Neuronal stem cell (in vitro differentiated cells): ENCODE measurements at regions not wholly inside any gene's neighbourhood (a gene's known extent, or its start where the extent isn't known, plus 50 kb on each side); places are given as distances from the start of the nearest gene placed in this dataset.

Experiments used
- DNase-seq: peaks from one replicate; pipeline ENCODE4 v3.0.0-alpha.2; 2013; ENCODE audit warnings: low spot score
- H2AFZ ChIP-seq: one replicate; pipeline ENCODE4 v1.6.1; 2013; ENCODE audit warnings: mild to moderate bottlenecking, low read length, inconsistent platforms
- H2AK5ac ChIP-seq: 2 replicates; pipeline ENCODE4 v1.6.1; 2013; ENCODE audit warnings: low read depth, mild to moderate bottlenecking, inconsistent platforms, low read length, moderate library complexity, mixed read lengths
- H2BK120ac ChIP-seq: 2 replicates; pipeline ENCODE4 v1.6.1; 2013; ENCODE audit warnings: low read depth, mild to moderate bottlenecking, inconsistent platforms, low read length, moderate library complexity, mixed read lengths
- H2BK12ac ChIP-seq: one replicate; pipeline ENCODE4 v1.6.1; 2013; ENCODE audit warnings: low read length, inconsistent platforms
- H2BK15ac ChIP-seq: 2 replicates; pipeline ENCODE4 v1.6.1; 2013; ENCODE audit warnings: mild to moderate bottlenecking, low read length, inconsistent platforms, mixed read lengths
- H2BK5ac ChIP-seq: one replicate; pipeline ENCODE4 v1.6.1; 2013; ENCODE audit warnings: inconsistent platforms, mild to moderate bottlenecking, low read length, moderate library complexity
- H3K14ac ChIP-seq: one replicate; pipeline ENCODE4 v1.6.1; 2013; ENCODE audit warnings: low read length, inconsistent platforms
- H3K18ac ChIP-seq: 2 replicates; pipeline ENCODE4 v1.6.1; 2013; ENCODE audit warnings: low read length, inconsistent platforms
- H3K23ac ChIP-seq: 2 replicates; pipeline ENCODE4 v1.6.1; 2013; ENCODE audit warnings: low read depth, mild to moderate bottlenecking, mixed read lengths, low read length, inconsistent platforms; ENCODE audit not compliant: poor library complexity
- H3K27ac ChIP-seq: replicated peaks from 3 replicates; pipeline ENCODE4 v1.5.1; 2013; ENCODE audit warnings: low read length, inconsistent platforms
- H3K27me3 ChIP-seq, 3 experiments: 2 replicates each; pipeline ENCODE4 v1.6.1; 2013; ENCODE audit warnings: low read length in 3 of 3, mild to moderate bottlenecking in 2 of 3, inconsistent platforms in 1 of 3, low read depth in 1 of 3, mixed read lengths in 1 of 3, moderate library complexity in 1 of 3; ENCODE audit not compliant: control insufficient read depth in 3 of 3, insufficient read depth in 3 of 3
- H3K36me3 ChIP-seq, 2 donors: replicated peaks in 1 of 2; 2 replicates each; pipeline ENCODE4 v1.6.1; 2013; ENCODE audit warnings: low read length in 2 of 2; ENCODE audit not compliant: control insufficient read depth in 2 of 2, insufficient read depth in 2 of 2
- H3K4ac ChIP-seq: 2 replicates; pipeline ENCODE4 v1.6.1; 2013; ENCODE audit warnings: inconsistent platforms, mild to moderate bottlenecking, low read length, moderate library complexity
- H3K4me1 ChIP-seq, 2 donors: 1 replicate in 1 of 2; 2 replicates in 1 of 2; pipeline ENCODE4 v1.6.1; 2013; ENCODE audit warnings: low read length in 2 of 2, low read depth in 1 of 2; ENCODE audit not compliant: control insufficient read depth in 2 of 2, insufficient read depth in 1 of 2
- H3K4me2 ChIP-seq: one replicate; pipeline ENCODE4 v1.6.1; 2013; ENCODE audit warnings: mild to moderate bottlenecking, low read length, inconsistent platforms; ENCODE audit not compliant: insufficient read depth, poor library complexity, severe bottlenecking
- H3K4me3 ChIP-seq, 2 donors: 2 replicates each; pipeline ENCODE4 v1.5.1; 2013; ENCODE audit warnings: low read length in 2 of 2, mild to moderate bottlenecking in 2 of 2, inconsistent platforms in 1 of 2, moderate library complexity in 1 of 2
- H3K79me1 ChIP-seq: one replicate; pipeline ENCODE4 v1.6.1; 2013; ENCODE audit warnings: low read depth, mild to moderate bottlenecking, inconsistent platforms, low read length, moderate library complexity
- H3K9ac ChIP-seq: one replicate; pipeline ENCODE4 v1.6.1; 2013; ENCODE audit warnings: mild to moderate bottlenecking, low read depth, low read length, inconsistent platforms; ENCODE audit not compliant: poor library complexity
- H3K9me3 ChIP-seq, 2 donors: replicated peaks in 1 of 2; 2 replicates each; pipeline versions ENCODE3 to v1.6.1; 2013; ENCODE audit warnings: low read length in 2 of 2, mild to moderate bottlenecking in 2 of 2, inconsistent platforms in 1 of 2, low read depth in 1 of 2, mixed read lengths in 1 of 2, moderate library complexity in 1 of 2; ENCODE audit not compliant: control insufficient read depth in 2 of 2, insufficient read depth in 1 of 2
- H4K8ac ChIP-seq: one replicate; pipeline ENCODE4 v1.6.1; 2013; ENCODE audit warnings: low read depth, mild to moderate bottlenecking, inconsistent platforms, low read length, moderate library complexity
- H4K91ac ChIP-seq: one replicate; pipeline ENCODE4 v1.6.1; 2013; ENCODE audit warnings: low read length, low read depth, mild to moderate bottlenecking, inconsistent platforms; ENCODE audit not compliant: poor library complexity
- WGBS, 2 donors: extraction: QIAGEN DNeasy Blood & Tissue Kit; methylation state at CpG; one replicate each; pipeline ENCODE4 v1.1.7; 2013; ENCODE audit warnings: missing lambda C conversion rate in 2 of 2, mixed read lengths in 1 of 2; ENCODE audit not compliant: insufficient read length in 2 of 2, insufficient replicate concordance in 1 of 2; ENCODE audit errors: extremely low coverage in 2 of 2; 5-methylcytosine and 5-hydroxymethylcytosine counted together

DNA sequence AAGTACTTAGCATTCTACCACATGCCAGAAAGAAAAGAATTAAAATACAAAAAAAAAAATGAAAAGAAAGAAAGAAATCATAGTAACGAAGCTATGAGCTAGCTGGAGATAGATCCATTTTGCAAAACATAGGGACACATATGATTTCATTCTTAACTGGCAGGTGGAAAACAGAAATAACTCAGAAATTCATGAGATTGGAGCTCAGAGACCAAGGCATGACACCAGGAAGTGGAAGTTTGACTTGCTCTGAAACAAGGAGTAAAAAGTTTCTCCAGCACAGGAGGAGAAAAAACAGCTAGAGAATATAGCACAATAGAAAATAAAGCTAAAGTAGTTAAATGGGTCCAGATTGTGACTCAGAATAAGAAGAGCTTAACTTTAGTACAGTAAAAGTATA lies 278.1 kb downstream of the ZEB2 start:
- Histone ChIP-seq H2BK120ac (no peak overlapping the region), H3K14ac (no peak overlapping the region), H2BK15ac (no peak overlapping the region), H3K18ac (no peak overlapping the region), H2BK5ac (no peak overlapping the region), H4K91ac (no peak overlapping the region), H4K8ac (no peak overlapping the region), H3K27ac (no peak overlapping the region), H3K79me1 (no peaks in the 10 kb centered on the region), H3K4me1 (peaks cover 3 to 24% of the 10 kb centered on the region in 2 donors), H3K23ac (no peak overlapping the region), H3K9me3 (no peaks in the 10 kb centered on the region), H3K4me3 (no peak overlapping the region), H3K36me3 (no peaks in the 10 kb centered on the region), H3K4me2 (no peak overlapping the region), H3K4ac (no peak overlapping the region), H2BK12ac (no peak overlapping the region), H2AK5ac (no peak overlapping the region), H3K27me3 (no peaks in the 10 kb centered on the region), H2AFZ (no peak overlapping the region), H3K9ac (no peak overlapping the region)
- no peak for DNase-seq
- whole genome bisulfite sequencing, 2 donors, result no CpG with 5 or more reads among the region's 1 CpG

DNA sequence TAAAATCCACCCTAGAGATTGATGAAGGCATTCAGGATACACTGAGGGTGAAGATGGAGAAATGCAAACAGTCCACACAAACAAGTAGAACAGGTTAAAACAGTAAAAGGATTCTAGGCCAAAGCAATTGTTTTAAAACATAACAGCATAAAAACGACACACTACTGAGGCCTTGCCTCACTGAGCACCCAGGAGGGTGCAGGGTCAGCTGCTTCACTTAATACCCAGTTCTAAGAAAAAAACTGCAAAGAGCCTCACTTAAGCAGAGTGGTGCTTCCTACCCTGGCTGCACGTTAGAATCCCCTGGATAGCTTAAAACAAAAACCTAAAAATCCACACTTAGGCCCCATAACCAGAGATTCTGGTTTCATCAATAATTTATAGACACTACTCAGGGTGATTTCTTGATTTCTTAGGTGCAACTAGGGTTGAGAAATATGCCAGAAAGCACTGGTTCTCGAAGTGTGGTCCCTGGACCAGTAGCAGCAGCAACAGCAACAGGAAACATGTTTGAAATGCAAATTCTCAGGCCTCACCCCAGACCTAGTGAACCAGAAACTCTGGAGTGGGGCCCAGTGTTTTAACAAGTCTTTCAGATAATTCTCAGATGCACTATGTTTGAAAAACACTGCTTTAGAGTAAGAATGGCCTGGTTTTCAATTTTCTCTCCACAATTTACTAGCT lies 279.1 kb downstream of the ZEB2 start:
- Histone ChIP-seq H3K4me3 (peak overlapping the region in 1 of 2 donors; percentile 28), H2AK5ac (no peak overlapping the region), H3K4me1 (peaks cover 3 to 24% of the 10 kb centered on the region in 2 donors), H2BK5ac (no peak overlapping the region), H4K8ac (no peak overlapping the region), H3K27me3 (no peaks in the 10 kb centered on the region), H3K4me2 (no peak overlapping the region), H3K23ac (no peak overlapping the region), H2BK15ac (no peak overlapping the region), H3K79me1 (no peaks in the 10 kb centered on the region), H4K91ac (no peak overlapping the region), H3K9ac (no peak overlapping the region), H3K36me3 (no peaks in the 10 kb centered on the region), H2BK120ac (no peak overlapping the region), H3K14ac (no peak overlapping the region), H3K27ac (no peak overlapping the region), H3K18ac (no peak overlapping the region), H2AFZ (peak overlapping the region; percentile 80), H3K4ac (no peak overlapping the region), H2BK12ac (no peak overlapping the region), H3K9me3 (no peaks in the 10 kb centered on the region)
- WGBS, 2 donors, result no CpG with 5 or more reads among the region's 3 CpGs
- no peak for DNase-seq

DNA sequence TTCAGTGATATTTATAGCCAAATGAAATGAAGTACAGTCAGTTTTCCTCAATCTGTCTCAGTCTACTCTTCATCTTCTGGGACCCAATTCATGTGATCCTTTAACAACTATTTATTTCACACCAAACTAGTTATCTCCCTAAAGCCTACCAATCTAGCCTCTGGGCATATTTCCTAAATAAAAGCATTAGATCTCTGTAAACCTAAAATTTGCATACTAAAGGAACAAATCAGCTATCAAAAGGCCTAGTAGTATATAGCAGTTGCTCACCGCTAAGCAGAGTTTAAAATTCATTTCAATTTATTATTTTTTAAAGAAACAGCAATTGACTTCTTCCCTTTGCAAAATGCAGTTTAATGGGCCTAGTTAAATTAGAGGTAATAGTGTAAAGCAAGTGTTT lies 280.2 kb downstream of the ZEB2 start:
- Histone ChIP-seq H2BK5ac (no peak overlapping the region), H3K4me3 (no peak overlapping the region), H3K18ac (no peak overlapping the region), H2BK15ac (no peak overlapping the region), H2AK5ac (no peak overlapping the region), H3K23ac (no peak overlapping the region), H3K4me2 (no peak overlapping the region), H3K4ac (no peak overlapping the region), H3K4me1 (peaks cover 5 to 24% of the 10 kb centered on the region in 2 donors), H2BK12ac (no peak overlapping the region), H3K9ac (no peak overlapping the region), H4K91ac (no peak overlapping the region), H3K27me3 (no peaks in the 10 kb centered on the region), H3K14ac (no peak overlapping the region), H2BK120ac (no peak overlapping the region), H3K36me3 (no peaks in the 10 kb centered on the region), H2AFZ (no peak overlapping the region), H3K27ac (no peak overlapping the region), H3K79me1 (no peaks in the 10 kb centered on the region), H4K8ac (no peak overlapping the region), H3K9me3 (no peaks in the 10 kb centered on the region)
- DNase-seq, result no peak
- WGBS, 2 donors, result no CpG with 5 or more reads among the region's 1 CpG

DNA sequence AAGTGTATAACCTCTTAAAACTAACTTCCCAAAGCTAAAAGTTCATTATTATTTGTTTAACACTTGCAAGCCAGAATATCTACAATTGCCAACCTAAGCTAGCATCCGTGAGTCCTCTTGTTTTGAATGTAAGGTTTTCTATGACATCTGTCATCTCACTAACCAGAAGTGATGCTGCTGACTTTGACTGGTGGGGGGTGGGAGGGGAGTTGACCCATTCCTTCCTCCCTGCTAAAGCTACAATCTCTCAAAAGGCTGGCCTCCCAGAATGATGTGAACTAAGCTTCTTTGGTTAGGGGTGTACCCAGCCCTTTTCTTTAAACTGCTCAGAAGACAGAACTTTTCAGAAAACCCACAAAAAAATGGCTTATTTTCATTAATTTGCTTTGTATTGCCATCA lies 280.6 kb downstream of the ZEB2 start:
- Histone ChIP-seq H3K9me3 (no peaks in the 10 kb centered on the region), H4K91ac (no peak overlapping the region), H3K4ac (no peak overlapping the region), H3K36me3 (no peaks in the 10 kb centered on the region), H3K14ac (no peak overlapping the region), H3K23ac (no peak overlapping the region), H4K8ac (no peak overlapping the region), H3K27ac (no peak overlapping the region), H3K4me3 (no peak overlapping the region), H2BK12ac (no peak overlapping the region), H3K27me3 (no peaks in the 10 kb centered on the region), H2BK120ac (no peak overlapping the region), H3K18ac (no peak overlapping the region), H3K4me1 (peaks cover 5 to 24% of the 10 kb centered on the region in 2 donors), H2BK5ac (no peak overlapping the region), H3K79me1 (no peaks in the 10 kb centered on the region), H2BK15ac (no peak overlapping the region), H2AFZ (no peak overlapping the region), H2AK5ac (no peak overlapping the region), H3K9ac (no peak overlapping the region), H3K4me2 (no peak overlapping the region)
- DNase-seq, result no peak
- WGBS, 2 donors, result no CpG with 5 or more reads among the region's 1 CpG
